ENCODE measurements at regions not wholly inside any gene's neighbourhood (a gene's known extent, or its start where the extent isn't known, plus 50 kb on each side); places are given as distances from the start of the nearest gene placed in this dataset.

- no peak for TF ChIP-seq POLR2A (IDR thresholded peaks at IDR 0.05)
- TF ChIP-seq, protein P1, sequence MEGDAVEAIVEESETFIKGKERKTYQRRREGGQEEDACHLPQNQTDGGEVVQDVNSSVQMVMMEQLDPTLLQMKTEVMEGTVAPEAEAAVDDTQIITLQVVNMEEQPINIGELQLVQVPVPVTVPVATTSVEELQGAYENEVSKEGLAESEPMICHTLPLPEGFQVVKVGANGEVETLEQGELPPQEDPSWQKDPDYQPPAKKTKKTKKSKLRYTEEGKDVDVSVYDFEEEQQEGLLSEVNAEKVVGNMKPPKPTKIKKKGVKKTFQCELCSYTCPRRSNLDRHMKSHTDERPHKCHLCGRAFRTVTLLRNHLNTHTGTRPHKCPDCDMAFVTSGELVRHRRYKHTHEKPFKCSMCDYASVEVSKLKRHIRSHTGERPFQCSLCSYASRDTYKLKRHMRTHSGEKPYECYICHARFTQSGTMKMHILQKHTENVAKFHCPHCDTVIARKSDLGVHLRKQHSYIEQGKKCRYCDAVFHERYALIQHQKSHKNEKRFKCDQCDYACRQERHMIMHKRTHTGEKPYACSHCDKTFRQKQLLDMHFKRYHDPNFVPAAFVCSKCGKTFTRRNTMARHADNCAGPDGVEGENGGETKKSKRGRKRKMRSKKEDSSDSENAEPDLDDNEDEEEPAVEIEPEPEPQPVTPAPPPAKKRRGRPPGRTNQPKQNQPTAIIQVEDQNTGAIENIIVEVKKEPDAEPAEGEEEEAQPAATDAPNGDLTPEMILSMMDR (IDR thresholded peaks at IDR 0.05) = no peak
- no peak for DNase-seq (ENCODE audit: low spot score in 2 of 2)
- no peak overlapping the region for H3K4me3 ChIP-seq (ENCODE audit: low read depth, poor library complexity, severe bottlenecking)
- intact Hi-C loops (cut with DNase I; ENCODE audit: low total_unique reads) = no loop called here
Observed at GRCh38 chr10:44143556-44143955, 241.3 kb downstream of the CXCL12 start.

- 64 to 68% methylated on average over 11 of the region's 11 CpGs for WGBS, 2 donors
- no peak overlapping the region for H3K4me3 ChIP-seq (ENCODE audit: low read depth, poor library complexity, severe bottlenecking)
- intact Hi-C loops (cut with DNase I; ENCODE audit: low total_unique reads) = no loop called here
- TF ChIP-seq, protein P1 (IDR thresholded peaks at IDR 0.05) = no peak
- DNase-seq (ENCODE audit: low spot score in 2 of 2) = peak; percentile 70 to 90
Observed at GRCh38 chr10:44132361-44133289, 252.3 kb downstream of the CXCL12 start.

- H3K4me3 ChIP-seq (ENCODE audit: low read depth, poor library complexity, severe bottlenecking) = no peak overlapping the region
- WGBS, 2 donors = 58 to 70% methylated on average over 5 of the region's 5 CpGs
- intact Hi-C loops (cut with DNase I; ENCODE audit: low total_unique reads) = no loop called here
- peak in 1 of 2 donors; percentile 35 for DNase-seq (ENCODE audit: low spot score in 2 of 2)
- no peak for TF ChIP-seq POLR2A (IDR thresholded peaks at IDR 0.05)
- TF ChIP-seq, protein P1 (IDR thresholded peaks at IDR 0.05) = no peak
Observed at GRCh38 chr10:44126291-44126717, 258.6 kb downstream of the CXCL12 start.

DNA sequence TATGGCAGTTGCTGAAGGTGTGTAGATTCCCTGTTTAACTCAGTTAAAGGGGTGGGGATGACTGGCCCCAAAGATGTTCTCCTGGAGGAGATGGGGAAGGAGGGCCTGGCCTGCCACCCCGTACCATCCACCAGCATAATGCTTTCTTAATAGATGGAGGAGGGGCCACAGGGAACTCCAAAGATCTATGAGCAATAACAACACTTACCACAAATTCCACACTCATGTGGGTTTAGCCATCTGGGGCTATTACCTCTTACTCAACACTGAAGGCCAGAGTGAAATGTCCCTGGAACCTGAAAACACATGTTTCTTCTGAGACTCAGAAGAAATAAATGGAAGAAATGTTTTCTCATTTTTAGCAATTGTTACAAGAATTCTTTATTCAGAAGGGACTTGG is 259.0 kb downstream of the CXCL12 start:
- intact Hi-C loops (cut with DNase I; ENCODE audit: low total_unique reads) = no loop called here
- no peak overlapping the region for H3K4me3 ChIP-seq (ENCODE audit: low read depth, poor library complexity, severe bottlenecking)
- peak in 1 of 2 donors; percentile 44 for DNase-seq (ENCODE audit: low spot score in 2 of 2)
- TF ChIP-seq POLR2A (IDR thresholded peaks at IDR 0.05) = no peak
- TF ChIP-seq, protein P1 (IDR thresholded peaks at IDR 0.05) = no peak
- WGBS, 2 donors = 64 to 88% methylated on average over 1 of the region's 1 CpG

GRCh38 chr10:44118500-44118899 is 266.4 kb downstream of the CXCL12 start:
- intact Hi-C loops (cut with DNase I; ENCODE audit: low total_unique reads) = no loop called here
- no peak overlapping the region for H3K4me3 ChIP-seq (ENCODE audit: low read depth, poor library complexity, severe bottlenecking)
- 88 to 96% methylated on average over 3 of the region's 3 CpGs for WGBS, 2 donors
- no peak for DNase-seq (ENCODE audit: low spot score in 2 of 2)
- no peak for TF ChIP-seq POLR2A (IDR thresholded peaks at IDR 0.05)
- TF ChIP-seq, protein P1 (IDR thresholded peaks at IDR 0.05) = no peak
